DND-41 (cell line): ENCODE measurements at regions not wholly inside any gene's neighbourhood (a gene's known extent, or its start where the extent isn't known, plus 50 kb on each side); places are given as distances from the start of the nearest gene placed in this dataset.

Experiments used
- EZH2 ChIP-seq: IDR thresholded peaks from 3 replicates; pipeline ENCODE4 v1.6.1; 2012; ENCODE audit warnings: borderline replicate concordance, low read depth, mild to moderate bottlenecking, moderate library complexity, low read length, inconsistent platforms; ENCODE audit not compliant: severe bottlenecking
- TF ChIP-seq, protein P1 (sequence below): IDR thresholded peaks from 2 replicates; pipeline ENCODE4 v1.5.1; 2012; ENCODE audit warnings: borderline replicate concordance, low read length, moderate library complexity, mild to moderate bottlenecking; ENCODE audit not compliant: poor library complexity, severe bottlenecking; ENCODE audit errors: extremely low read depth

DNA sequence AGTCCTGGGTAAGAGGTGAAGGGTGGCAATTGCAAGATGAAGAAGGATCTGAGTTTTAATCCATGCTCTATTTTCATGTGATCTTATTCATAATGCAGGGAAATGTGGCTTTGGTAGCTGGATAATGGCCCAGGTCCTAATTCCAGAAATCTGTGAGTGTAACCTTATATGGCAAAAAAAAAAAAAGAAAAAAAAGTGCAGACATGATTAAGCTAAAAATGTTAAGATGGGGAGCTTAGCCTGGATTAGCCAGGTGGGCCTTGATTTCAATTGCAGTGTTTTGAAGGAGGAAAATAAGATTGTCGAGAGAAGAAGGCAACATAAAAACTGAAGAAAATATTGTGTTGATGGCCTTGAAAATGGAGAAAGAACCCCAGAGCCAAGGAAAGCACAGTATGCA lies 867.7 kb upstream of the HS3ST1 start:
- TF ChIP-seq, protein P1, sequence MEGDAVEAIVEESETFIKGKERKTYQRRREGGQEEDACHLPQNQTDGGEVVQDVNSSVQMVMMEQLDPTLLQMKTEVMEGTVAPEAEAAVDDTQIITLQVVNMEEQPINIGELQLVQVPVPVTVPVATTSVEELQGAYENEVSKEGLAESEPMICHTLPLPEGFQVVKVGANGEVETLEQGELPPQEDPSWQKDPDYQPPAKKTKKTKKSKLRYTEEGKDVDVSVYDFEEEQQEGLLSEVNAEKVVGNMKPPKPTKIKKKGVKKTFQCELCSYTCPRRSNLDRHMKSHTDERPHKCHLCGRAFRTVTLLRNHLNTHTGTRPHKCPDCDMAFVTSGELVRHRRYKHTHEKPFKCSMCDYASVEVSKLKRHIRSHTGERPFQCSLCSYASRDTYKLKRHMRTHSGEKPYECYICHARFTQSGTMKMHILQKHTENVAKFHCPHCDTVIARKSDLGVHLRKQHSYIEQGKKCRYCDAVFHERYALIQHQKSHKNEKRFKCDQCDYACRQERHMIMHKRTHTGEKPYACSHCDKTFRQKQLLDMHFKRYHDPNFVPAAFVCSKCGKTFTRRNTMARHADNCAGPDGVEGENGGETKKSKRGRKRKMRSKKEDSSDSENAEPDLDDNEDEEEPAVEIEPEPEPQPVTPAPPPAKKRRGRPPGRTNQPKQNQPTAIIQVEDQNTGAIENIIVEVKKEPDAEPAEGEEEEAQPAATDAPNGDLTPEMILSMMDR = no peak
- no peak for TF ChIP-seq EZH2
